Upper lobe of left lung (tissue), 4 donors: ENCODE measurements at regions not wholly inside any gene's neighbourhood (a gene's known extent, or its start where the extent isn't known, plus 50 kb on each side); places are given as distances from the start of the nearest gene placed in this dataset.

Experiments used
- POLR2A ChIP-seq, 4 donors: fragments of 450-650 bp; IDR thresholded peaks; one replicate each; pipeline ENCODE4 v1.5.1; 2016 to 2017; ENCODE audit warnings: antibody characterized with exemption in 4 of 4, mild to moderate bottlenecking in 2 of 4
- TF ChIP-seq, protein P1 (sequence below), 6 experiments: fragments of 450-650 bp in 4 of 6; fragments of 200-600 bp in 2 of 6; sonication (generic) in 2 of 6; IDR thresholded peaks; one replicate each; pipeline ENCODE4 v1.5.1; 2016 to 2019; ENCODE audit warnings: antibody characterized with exemption in 6 of 6

DNA sequence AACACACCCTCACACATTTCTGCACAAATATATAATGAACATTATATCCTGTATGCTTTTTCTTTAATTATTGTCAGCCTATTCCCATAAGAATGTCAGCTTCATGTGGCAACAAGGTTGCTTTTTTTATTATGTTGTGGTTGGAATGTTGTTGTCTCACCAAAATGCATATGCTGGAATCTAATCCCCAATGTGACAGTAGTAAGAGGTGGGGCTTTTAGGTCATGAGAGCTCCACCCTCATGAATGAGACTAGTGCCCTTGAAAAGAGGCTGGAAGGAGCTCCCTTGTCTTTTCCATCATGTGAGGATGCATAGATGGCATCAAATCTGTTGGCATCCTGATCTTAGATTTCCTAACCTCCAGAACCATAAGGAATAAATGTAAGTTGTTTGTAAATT is 131.3 kb upstream of the IRX6 start:
- TF ChIP-seq, protein P1, sequence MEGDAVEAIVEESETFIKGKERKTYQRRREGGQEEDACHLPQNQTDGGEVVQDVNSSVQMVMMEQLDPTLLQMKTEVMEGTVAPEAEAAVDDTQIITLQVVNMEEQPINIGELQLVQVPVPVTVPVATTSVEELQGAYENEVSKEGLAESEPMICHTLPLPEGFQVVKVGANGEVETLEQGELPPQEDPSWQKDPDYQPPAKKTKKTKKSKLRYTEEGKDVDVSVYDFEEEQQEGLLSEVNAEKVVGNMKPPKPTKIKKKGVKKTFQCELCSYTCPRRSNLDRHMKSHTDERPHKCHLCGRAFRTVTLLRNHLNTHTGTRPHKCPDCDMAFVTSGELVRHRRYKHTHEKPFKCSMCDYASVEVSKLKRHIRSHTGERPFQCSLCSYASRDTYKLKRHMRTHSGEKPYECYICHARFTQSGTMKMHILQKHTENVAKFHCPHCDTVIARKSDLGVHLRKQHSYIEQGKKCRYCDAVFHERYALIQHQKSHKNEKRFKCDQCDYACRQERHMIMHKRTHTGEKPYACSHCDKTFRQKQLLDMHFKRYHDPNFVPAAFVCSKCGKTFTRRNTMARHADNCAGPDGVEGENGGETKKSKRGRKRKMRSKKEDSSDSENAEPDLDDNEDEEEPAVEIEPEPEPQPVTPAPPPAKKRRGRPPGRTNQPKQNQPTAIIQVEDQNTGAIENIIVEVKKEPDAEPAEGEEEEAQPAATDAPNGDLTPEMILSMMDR (IDR thresholded peaks at IDR 0.05) = no peak
- no peak for TF ChIP-seq POLR2A (IDR thresholded peaks at IDR 0.05)
